SK-N-SH treated with all-trans-retinoic acid at 6 μM for 48 hours (cell line): ENCODE measurements at regions not wholly inside any gene's neighbourhood (a gene's known extent, or its start where the extent isn't known, plus 50 kb on each side); places are given as distances from the start of the nearest gene placed in this dataset.
A peak's percentile ranks its signal among the peaks of the same experiment; 100 is the strongest.

Experiments
- ATAC-seq: fragments of 200-7000 bp; cut with Tn5 transposase; 3 replicates; pipeline ENCODE4 v1.9.1; 2020; ENCODE audit warnings: mild to moderate bottlenecking, moderate library complexity
- BACH2 ChIP-seq: fragments of 250-450 bp; sonication (Bioruptor Pico); IDR thresholded peaks from 2 replicates; pipeline ENCODE4 v1.9.0; 2021; ENCODE audit warnings: mild to moderate bottlenecking, borderline replicate concordance
- CREB5 ChIP-seq: fragments of 250-450 bp; sonication (Bioruptor Pico); IDR thresholded peaks from 2 replicates; pipeline ENCODE4 v1.5.1; 2020; ENCODE audit warnings: low read depth, mild to moderate bottlenecking, moderate library complexity
- CSDC2 ChIP-seq: fragments of 250-450 bp; sonication (Bioruptor Pico); IDR thresholded peaks from 2 replicates; pipeline ENCODE4 v1.5.0; 2020; ENCODE audit warnings: mild to moderate bottlenecking, moderate library complexity
- CSRNP3 ChIP-seq: fragments of 250-450 bp; sonication (Bioruptor Pico); IDR thresholded peaks from 2 replicates; pipeline ENCODE4 v1.5.1; 2021; ENCODE audit warnings: mild to moderate bottlenecking, moderate library complexity
- ESRRG ChIP-seq: fragments of 250-450 bp; sonication (Bioruptor Pico); IDR thresholded peaks from 2 replicates; pipeline ENCODE4 v1.6.1; 2021; ENCODE audit warnings: mild to moderate bottlenecking
- GLIS3 ChIP-seq: fragments of 250-450 bp; sonication (Bioruptor Pico); IDR thresholded peaks from 2 replicates; pipeline ENCODE4 v1.5.0; 2020; ENCODE audit warnings: mild to moderate bottlenecking, moderate library complexity
- ISL1 ChIP-seq: fragments of 250-450 bp; sonication (Bioruptor Pico); IDR thresholded peaks from 2 replicates; pipeline ENCODE4 v2.1.2; 2022; ENCODE audit warnings: mild to moderate bottlenecking, moderate library complexity
- OSR1 ChIP-seq: fragments of 250-450 bp; sonication (Bioruptor Pico); IDR thresholded peaks from 2 replicates; pipeline ENCODE4 v1.8.0; 2022; ENCODE audit warnings: moderate library complexity, mild to moderate bottlenecking, inconsistent platforms
- PATZ1 ChIP-seq: fragments of 250-450 bp; sonication (Bioruptor Pico); IDR thresholded peaks from 2 replicates; pipeline ENCODE4 v1.8.0; 2020; ENCODE audit warnings: mild to moderate bottlenecking, moderate library complexity, borderline replicate concordance
- POU6F1 ChIP-seq: fragments of 250-450 bp; sonication (Bioruptor Pico); IDR thresholded peaks from 2 replicates; pipeline ENCODE4 v1.8.0; 2021; ENCODE audit warnings: low read depth, mild to moderate bottlenecking, moderate library complexity, borderline replicate concordance
- PPARA ChIP-seq: fragments of 250-450 bp; sonication (Bioruptor Pico); IDR thresholded peaks from 2 replicates; pipeline ENCODE4 v1.5.0; 2020; ENCODE audit warnings: mild to moderate bottlenecking, borderline replicate concordance
- RARB ChIP-seq: fragments of 250-450 bp; sonication (Bioruptor Pico); IDR thresholded peaks from 2 replicates; pipeline ENCODE4 v1.8.0; 2021; ENCODE audit warnings: mild to moderate bottlenecking, moderate library complexity
- SNAI2 ChIP-seq: fragments of 250-450 bp; sonication (Bioruptor Pico); IDR thresholded peaks from 2 replicates; pipeline ENCODE4 v1.5.0; 2020; ENCODE audit warnings: mild to moderate bottlenecking, moderate library complexity
- TCF4 ChIP-seq: fragments of 250-450 bp; sonication (Bioruptor Pico); IDR thresholded peaks from 2 replicates; pipeline ENCODE4 v1.8.0; 2021; ENCODE audit warnings: mild to moderate bottlenecking, moderate library complexity, borderline replicate concordance
- TSHZ2 ChIP-seq: fragments of 250-450 bp; sonication (Bioruptor Pico); IDR thresholded peaks from 2 replicates; pipeline ENCODE4 v1.5.0; 2020; ENCODE audit warnings: mild to moderate bottlenecking, moderate library complexity
- ZC3H10 ChIP-seq: fragments of 250-450 bp; sonication (Bioruptor Pico); IDR thresholded peaks from 2 replicates; pipeline ENCODE4 v1.5.1; 2021; ENCODE audit warnings: mild to moderate bottlenecking, moderate library complexity
- ZFP3 ChIP-seq: fragments of 250-450 bp; sonication (Bioruptor Pico); IDR thresholded peaks from 2 replicates; pipeline ENCODE4 v1.5.0; 2020; ENCODE audit warnings: mild to moderate bottlenecking, moderate library complexity
- ZNF565 ChIP-seq: fragments of 450-650 bp; formaldehyde crosslinking; conservative IDR thresholded peaks from 2 replicates; pipeline ENCODE4 v1.5.0; 2020; ENCODE audit warnings: low read depth, mild to moderate bottlenecking, moderate library complexity
- ZNF70 ChIP-seq: fragments of 450-650 bp; formaldehyde crosslinking; IDR thresholded peaks from 2 replicates; pipeline ENCODE4 v1.5.0; 2020; ENCODE audit warnings: mild to moderate bottlenecking, moderate library complexity
- ZNF8 ChIP-seq: fragments of 450-650 bp; formaldehyde crosslinking; IDR thresholded peaks from 2 replicates; pipeline ENCODE4 v1.5.0; 2020; ENCODE audit warnings: mild to moderate bottlenecking, moderate library complexity

- ATAC-seq = no peak
- no peak for TF ChIP-seq TSHZ2 (CRISPR knock-in tag)
- no peak for TF ChIP-seq PPARA (CRISPR knock-in tag)
- TF ChIP-seq CSRNP3 (CRISPR knock-in tag) = no peak
- no peak for TF ChIP-seq RARB (CRISPR knock-in tag)
- no peak for TF ChIP-seq PATZ1 (CRISPR knock-in tag)
- no peak for TF ChIP-seq ISL1 (CRISPR knock-in tag)
- no peak for TF ChIP-seq ZNF70 (CRISPR knock-in tag)
- no peak for TF ChIP-seq OSR1 (CRISPR knock-in tag)
- TF ChIP-seq ZFP3 (CRISPR knock-in tag) = no peak
- no peak for TF ChIP-seq GLIS3 (CRISPR knock-in tag)
- no peak for TF ChIP-seq CSDC2 (CRISPR knock-in tag)
- TF ChIP-seq ZC3H10 (CRISPR knock-in tag) = no peak
- no peak for TF ChIP-seq ZNF565
- TF ChIP-seq TCF4 = no peak
Observed at GRCh38 chr2:37788602-37789209, 117.3 kb upstream of the CDC42EP3 start.

- ATAC-seq = no peak
- TF ChIP-seq OSR1 (CRISPR knock-in tag) = no peak
- TF ChIP-seq ISL1 (CRISPR knock-in tag) = peak; percentile 41; the same call in 1 of the 2 replicates
Observed at GRCh38 chr2:37790019-37790418, 118.6 kb upstream of the CDC42EP3 start.

GRCh38 chr2:37790462-37790861 is 119.0 kb upstream of the CDC42EP3 start:
- TF ChIP-seq BACH2 (CRISPR knock-in tag) (no peak), ZFP3 (CRISPR knock-in tag) (no peak), ISL1 (CRISPR knock-in tag) (no peak), CREB5 (no peak), PPARA (CRISPR knock-in tag) (no peak), SNAI2 (no peak), ZC3H10 (CRISPR knock-in tag) (no peak), POU6F1 (CRISPR knock-in tag) (no peak), ESRRG (CRISPR knock-in tag) (no peak), GLIS3 (CRISPR knock-in tag) (no peak), PATZ1 (CRISPR knock-in tag) (no peak), RARB (CRISPR knock-in tag) (no peak), TCF4 (no peak), TSHZ2 (CRISPR knock-in tag) (no peak), ZNF8 (CRISPR knock-in tag) (no peak)
- no peak for ATAC-seq
